GM21619 (cell line): ENCODE measurements at regions not wholly inside any gene's neighbourhood (a gene's known extent, or its start where the extent isn't known, plus 50 kb on each side); places are given as distances from the start of the nearest gene placed in this dataset.

Source experiments
- ATAC-seq: cut with Tn5 transposase; IDR thresholded peaks from one replicate; pipeline ENCODE4 v1.9.1; 2021; ENCODE audit not compliant: unreplicated experiment

DNA sequence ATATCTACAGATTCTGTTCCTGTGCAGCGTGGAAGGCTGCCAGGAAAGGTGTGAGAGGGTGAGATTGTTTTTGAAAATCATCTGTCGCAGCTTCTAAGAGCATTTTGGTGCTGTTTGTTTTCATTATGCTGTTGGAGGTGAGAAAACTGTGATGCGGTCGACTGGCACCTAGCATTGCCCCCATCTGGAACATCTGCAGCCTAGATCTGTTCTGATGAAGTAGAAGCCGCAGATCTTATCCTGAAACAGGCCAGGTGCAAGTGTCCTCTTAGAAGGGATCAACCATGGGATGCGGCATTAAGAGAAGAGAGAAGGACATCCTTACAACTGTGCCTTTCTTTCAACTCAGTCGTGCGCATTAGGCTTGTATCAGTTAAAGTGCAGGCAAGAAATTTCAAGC, 167.3 kb downstream of the CDH26 start:
- no peak for ATAC-seq

DNA sequence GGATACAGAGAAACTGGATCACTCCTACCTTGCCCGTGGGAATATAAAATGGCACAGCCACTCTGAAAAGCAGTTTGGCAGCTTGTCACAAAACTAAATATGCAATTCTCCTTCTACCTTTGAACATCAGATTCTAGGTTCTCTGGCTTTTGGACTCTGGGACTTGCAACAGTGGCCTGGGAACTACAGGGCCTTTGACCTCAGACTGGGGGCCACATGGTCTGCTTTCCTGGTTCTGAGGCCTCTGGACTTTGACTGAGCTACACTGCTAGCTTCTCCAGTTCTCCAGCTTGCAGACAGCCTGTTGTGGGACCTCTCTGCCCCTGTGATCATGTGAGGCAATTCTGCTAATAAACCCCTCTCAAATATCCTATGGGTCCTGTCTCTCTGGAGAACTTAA, 168.8 kb downstream of the CDH26 start:
- ATAC-seq: no peak

DNA sequence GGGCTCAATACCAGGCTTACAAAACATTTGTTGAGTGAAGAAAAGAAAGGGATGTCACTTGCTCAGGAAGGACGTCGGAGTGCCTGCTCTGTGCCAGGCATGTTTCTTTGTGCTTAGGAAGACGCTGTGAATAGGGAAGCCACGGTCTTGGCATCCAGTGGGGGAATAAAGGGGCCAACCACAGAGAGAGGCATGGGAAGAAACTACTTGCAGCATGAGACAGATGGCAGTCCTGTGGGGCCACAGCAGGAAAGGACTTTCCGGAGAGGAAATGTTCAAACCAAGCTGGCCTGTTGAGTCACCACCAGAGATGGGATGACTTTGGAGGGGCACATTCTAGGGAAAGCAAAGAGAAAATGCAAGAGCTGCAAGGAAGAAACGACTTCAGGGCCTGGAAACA, 173.2 kb downstream of the CDH26 start:
- no peak for ATAC-seq

DNA sequence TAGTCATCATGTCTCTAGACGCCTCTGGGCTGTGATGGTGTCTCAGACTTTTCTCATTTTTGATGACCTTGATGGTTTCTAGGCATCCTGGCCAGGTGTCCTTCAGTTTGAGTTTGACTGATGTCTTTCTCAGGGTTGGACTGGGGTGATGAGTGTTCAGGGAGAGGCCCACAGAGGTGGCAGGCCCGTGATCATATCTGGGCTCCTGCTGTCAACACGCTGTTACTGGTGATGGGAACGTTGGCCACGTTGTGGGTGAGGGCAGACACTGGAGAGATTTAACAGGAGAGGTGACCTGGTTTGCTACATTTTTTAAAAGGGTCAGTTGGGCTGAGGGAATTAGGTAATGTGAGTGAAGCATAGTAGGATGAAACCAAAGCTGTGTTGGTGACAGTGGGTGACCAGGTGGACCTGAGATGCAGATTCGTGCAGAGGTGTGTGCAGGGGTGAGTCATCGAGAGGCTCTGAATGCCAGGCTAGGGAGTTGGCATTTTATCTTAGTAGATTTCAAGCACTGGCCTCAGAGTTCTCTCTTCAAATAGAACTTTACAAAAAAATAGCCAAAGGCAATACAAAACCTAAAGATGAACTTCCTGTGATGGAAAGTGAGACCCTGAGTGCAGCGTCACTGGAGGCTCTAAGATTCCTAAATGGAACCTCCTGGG, 174.1 kb downstream of the CDH26 start:
- no peak for ATAC-seq

DNA sequence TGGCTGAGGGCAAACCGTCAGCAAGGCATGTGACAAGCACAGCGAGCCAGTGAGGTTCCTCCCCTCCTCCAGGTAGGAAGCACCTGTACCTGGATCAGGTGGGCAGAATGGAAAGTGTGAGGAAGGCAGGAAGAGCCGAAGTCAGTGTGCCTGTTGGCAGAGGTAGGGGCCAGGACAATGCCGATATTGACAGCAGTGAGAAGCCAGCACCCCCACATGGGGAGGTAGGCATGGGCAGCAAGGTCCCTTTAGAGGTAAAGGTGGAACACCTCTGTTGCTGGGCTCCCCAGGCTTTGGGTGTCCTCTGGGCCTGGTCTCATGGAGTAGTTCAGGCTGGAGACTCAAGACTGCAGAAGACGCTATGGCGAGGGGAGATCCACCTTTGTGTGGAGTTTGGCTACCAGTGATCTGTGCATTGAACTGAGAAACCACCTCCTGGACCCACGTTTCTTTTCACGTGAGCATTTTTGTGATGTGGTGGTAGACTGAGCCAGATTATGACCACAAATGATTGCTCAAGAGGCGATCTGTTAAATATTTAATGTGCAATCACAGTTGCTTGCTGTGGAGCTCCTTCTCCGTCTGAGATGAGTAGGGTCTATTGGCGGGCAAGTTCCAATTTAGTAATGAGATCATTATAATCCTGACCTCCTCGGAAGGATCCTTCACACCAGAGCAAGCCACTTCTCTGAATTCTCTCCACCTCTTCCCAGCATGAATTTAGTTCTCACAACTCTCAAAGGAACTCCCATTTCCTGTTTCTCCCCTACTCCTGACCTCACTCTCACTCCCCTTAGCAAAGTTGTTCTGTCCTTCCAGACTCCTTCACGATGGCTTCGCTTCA, 174.8 kb downstream of the CDH26 start:
- ATAC-seq: no peak

DNA sequence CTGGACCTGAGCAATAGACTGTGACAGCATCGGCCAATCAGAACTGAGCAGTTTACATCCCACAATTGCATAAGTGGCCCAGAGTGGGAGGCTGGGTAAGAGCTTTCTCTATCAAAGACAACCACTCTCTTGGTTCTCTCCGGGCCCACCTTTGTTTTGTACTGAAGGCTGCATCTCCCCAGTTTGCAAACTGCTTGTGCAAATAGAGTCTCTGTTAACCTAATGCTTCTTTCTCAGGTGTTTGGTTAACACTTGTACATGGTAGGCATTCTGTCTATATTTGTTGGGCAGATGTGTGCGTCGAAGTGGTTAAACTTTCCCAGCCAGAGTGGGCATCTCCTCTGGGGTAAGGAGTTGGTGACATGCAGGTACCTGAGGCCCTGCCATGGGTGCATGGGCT, 177.1 kb downstream of the CDH26 start:
- no peak for ATAC-seq

DNA sequence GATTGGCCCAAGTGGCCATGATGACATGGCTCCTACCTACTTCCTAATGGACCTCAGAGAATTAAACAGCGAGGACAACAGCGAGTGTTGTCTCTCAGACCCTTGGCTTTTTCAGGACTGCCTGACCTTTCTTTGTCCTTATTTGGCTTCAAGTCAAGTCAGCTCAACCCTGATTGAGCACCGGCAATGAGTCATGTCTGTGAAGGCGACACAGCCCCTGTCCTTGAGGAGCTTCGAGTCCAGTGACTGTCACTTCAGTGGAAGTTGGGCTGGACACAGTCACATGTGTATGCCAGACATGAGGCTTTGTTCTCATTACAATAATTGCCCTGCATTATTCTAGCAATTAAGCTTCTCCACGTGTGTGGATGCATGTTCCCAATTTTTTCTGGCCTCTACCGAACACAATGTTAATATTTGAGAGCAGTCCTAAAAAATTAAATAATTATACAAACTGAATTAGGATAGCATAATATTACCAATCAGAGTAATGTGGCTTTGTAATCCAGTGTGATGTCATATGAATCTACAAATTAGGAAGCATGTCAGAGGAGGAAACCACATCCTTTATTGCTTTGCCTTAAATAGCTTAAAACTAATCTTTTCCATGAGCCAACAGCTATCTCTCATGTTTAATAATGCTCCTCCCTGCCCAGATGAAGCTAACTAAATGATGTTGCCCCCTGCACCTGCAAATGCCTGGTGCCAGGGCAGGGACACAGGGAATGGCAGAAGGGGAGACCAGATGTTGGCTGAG, 178.6 kb downstream of the CDH26 start:
- ATAC-seq: no peak

DNA sequence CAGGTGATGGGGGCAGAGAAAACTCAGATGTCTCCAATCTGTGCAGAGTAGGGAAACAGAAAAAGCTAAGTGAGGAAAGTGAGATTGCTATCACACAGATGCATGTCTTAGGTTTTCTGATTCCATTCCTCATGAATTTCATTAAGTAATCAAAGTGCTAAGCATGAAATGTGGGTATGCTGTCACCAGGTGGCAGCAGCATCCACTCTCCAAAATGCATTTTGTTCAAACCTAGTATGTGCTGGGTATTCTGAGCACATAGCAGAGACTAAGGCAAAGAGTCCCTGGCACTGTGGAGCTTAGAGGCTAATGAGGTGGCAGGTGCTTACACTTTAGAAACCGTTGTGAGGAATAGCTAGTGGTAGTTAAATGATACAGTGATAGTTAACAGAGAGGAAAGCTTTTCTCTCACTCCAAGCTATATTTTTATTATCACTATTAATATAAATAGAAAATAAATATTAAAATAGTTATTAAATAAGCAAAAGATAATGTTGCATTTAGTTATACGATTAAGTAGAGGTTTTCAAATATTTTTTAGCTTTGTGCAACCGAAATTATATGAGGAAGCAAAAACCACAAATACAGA, 179.5 kb downstream of the CDH26 start:
- ATAC-seq: no peak

DNA sequence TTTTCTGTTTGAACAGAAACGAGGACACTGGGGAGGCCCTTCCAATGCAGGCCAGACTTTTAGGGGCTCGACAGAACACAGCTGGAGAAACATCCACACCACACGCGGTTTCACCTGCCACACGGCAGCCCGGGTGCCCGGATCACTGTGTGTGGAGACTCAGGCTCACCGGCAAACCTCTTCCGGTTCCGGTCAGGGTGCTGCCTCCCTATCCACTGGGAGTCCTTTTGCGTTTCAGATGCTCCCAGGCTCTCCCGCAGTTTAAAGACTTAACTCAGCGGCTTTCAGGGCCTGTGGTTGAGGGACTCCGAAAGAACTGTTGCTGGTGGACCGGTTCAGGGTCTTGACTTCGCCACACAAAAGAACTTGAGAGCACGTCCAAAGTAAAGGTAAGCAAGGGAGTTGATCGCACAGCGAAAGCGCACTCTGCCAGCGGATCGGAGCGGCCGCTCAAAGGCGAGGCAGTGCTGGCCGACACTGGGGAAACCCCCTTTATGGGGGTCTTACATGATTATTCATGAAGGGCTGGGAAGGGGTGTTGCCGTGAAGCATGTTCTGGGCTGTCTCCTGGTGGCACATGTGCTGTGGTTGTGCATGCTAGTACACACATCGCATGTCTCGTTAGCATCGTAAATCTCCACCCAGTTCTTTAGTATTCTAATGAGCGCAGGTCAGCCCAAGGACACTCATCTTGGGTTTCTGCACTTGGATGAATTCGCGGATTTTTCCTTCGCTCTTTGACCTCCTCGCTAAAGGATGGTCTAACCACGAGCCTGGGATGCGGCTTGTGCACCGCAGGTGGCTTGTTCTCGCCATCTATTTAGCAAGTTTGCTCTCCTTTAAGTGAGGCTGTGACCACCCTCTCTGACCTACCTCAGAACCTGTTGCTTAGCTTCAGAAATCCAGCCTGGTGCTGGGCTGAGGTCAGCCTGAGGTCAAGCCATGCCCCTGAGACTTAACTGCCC, 180.3 kb downstream of the CDH26 start:
- no peak for ATAC-seq

DNA sequence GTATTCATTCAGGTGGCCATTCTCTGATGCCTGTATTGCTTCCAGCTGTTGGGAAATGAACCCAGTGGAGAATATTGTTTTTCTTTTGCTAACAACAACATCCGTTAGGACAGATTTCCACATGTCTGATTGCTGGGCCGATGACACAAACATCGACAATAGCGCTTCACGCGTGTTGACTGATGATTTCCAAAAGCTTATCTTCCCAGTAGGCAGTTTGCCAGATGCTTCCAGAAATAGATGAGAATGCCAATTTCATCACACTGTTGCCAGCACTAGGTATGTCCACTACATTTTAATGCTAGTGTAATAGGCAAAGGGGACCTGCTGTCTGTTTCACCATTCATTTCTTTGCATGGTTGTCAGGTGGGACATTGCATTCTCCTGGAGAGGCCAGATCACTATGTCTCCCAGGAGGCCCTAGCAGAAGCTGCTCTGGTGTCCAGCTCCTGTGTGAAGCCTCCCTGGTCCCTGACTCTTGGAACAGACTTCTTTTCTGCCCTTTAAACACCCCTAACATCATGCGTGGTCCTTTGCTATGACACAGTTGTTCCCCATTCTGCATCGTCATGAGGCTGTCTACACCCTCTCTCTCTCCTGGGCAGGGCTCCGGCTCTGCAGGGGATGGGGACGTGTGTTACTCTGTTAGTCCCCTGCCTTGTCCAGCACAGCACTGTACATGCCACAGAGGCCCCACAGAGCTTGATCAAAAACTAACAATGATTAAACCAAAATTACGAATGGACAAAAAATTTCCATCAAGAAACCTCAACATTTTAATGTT, 181.6 kb downstream of the CDH26 start:
- no peak for ATAC-seq

DNA sequence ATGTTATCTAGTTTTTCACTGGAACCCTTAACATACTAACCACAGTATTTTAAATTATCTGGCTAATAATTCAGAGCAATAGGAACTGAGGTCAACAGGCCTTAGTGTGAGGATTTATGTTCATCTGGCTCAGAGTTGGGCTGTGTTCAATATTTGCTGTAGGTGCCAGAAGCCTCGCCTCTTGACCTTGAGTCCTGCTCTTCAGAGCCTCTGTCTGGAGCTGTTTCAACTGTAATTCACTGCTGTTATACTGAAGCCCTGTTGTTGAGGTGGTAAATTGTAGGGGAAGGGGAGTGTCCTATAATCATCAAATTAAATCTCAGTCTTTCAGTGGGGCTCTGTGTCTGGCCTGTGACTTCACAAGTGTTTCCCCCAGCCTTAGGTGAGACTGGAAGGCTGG, 184.4 kb downstream of the CDH26 start:
- ATAC-seq: no peak

DNA sequence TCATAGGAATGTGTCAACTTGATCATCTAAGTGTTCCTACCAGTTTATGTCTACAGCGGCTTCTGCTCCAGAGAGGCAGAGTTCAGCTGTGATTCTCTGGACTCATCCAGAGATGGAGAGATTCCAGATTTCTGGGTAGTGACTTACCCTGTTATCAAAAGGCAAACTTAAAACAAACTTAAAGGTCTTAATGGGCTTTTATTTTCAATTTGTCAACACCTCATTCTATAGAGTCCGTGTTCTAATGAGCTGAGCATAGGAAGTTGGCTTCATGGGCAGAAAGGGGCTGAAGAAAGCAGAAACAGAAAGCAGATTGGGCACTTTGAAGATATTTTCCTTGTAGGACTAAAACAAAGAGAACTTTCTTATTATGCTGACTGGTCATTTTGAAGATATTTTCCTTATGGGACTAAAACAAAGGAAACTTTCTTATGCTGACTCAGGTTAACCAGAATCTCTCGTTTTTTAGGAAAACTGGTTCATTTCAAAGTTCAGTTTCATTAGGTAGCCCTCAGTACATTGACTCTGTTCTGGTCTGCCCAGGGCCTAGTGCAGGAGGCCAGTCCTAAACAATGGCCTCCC, 185.1 kb downstream of the CDH26 start:
- no peak for ATAC-seq

DNA sequence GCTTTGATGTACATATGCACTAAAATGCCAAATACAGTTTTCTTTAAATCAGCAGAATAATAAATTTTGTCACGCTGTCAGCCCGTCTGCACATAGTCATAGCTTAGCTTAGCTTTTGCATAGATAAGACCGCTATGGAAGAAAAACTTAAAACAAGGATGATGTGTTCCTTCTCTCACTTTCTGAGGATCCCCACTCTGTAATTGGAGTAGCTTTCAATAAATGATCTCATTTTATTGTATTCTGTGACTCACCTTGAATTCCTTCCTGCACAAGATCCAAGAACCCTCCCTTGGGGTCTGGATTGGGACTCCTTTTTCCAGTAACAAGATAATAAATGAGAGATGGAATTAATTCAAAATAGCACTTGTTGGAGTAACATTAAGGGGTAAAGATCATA, 186.2 kb downstream of the CDH26 start:
- no peak for ATAC-seq

DNA sequence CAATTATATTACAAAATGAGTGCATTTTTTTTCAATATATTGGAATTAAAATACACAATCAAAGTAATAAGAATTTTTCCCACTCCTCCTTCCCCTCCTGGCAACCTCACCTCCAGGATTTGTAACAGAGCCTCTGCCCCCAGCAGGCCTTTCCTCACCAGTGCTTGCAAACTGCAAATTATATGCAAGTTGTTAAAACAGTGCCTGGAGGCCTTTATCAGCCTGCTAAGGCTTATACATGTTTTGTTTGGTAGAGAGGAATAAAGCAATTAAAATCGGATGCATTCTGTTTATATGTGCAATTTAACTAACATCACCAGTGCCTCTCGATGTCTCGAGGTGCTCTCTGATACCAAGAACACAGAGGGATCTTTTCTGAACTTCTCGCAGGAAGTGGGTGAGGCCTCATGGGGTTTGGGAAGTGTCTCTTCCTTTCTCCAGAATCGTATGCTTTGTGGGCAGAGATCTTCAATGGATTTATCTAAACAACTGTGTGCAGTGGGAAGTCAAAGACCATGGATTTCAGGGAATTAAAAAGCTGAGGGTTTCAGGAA, 186.8 kb downstream of the CDH26 start:
- no peak for ATAC-seq

DNA sequence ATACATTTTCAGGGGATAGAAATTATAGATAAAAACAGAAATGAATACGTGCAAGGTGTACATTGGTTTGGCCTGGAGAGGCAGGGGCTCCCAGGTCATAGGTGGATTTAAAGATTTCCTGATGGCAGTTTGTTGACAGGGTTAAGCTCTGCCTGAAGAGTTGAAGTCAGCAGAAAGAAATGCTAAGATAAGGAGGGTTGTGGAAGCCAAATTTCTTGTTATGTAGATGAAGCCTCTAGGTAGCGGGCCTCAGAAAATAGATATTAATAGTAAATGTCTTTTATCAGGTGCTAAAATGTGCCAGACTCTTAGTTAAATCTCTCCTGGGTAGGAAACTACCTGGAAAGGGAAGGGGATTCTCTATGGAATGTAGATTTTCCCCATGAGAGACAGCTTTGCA, 188.8 kb downstream of the CDH26 start:
- no peak for ATAC-seq

DNA sequence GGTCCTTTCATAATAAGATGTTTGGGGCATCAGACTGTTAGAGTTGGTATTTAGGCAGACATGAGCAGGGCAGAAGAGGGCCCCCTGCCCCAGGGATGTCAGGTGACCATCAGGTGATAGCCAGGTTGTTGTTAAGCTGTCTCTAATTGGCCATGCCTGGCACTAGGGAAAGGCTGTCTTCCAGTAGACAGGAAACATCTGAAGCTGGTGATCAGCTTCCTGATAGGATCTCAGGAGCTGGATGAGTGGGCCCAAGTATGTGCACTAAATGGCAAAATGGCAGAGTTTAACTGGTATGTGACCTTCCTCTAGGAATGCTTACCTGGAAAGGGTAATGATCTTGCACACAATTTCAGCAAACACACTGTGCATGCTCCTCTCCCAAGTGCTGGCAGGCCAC, 190.7 kb downstream of the CDH26 start:
- no peak for ATAC-seq

DNA sequence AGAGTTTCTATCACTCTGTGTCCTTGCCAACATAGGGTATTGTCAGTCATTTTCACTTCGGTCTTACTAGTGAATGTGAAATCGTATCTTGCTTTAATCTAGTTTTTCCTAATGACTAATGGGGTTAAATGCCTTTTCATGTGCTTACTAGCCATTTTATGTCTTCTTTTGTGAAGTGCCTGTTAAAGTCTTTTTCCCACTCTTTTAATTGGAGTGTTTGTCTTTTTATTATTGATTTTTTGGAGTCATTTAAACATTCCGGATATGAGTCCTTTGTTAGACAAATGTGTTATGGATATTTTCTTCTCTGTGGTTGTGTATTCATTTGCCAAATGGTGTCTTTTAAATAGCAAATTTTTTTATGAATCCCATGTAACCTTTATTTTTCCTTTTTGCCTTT, 194.6 kb downstream of the CDH26 start:
- no peak for ATAC-seq

DNA sequence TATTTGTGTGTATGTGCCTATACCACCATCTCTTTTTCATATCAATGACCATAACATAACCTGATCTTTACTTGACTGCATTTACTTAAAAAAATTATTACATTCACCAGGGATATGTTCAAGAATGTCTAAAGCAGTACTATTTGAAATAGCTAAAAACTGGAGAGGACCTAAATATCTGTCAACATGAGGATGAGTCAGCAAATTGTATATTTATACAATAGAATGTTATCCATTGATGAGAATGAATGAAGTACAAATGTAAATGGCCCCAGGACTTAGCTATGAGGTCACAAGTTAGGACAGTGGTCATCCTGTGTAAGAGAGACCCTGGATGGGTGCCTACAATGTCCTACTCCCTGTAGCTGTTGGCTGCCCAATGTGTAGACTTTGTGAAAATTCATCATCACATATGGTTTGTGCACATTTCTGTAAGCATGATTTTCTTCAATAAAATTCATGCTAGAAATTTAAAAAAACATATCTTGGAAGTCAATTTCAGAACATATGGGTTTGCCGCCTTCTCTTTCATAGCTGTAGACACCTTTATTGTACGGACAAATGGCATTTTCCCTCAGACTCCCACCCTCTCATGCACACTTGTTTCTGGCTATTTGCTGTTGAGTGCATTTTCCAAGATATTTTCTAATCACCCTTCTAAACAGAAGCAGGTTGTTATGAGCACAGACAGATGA, 202.4 kb downstream of the CDH26 start:
- no peak for ATAC-seq
